ENCODE measurements at regions not wholly inside any gene's neighbourhood (a gene's known extent, or its start where the extent isn't known, plus 50 kb on each side); places are given as distances from the start of the nearest gene placed in this dataset.

DNA sequence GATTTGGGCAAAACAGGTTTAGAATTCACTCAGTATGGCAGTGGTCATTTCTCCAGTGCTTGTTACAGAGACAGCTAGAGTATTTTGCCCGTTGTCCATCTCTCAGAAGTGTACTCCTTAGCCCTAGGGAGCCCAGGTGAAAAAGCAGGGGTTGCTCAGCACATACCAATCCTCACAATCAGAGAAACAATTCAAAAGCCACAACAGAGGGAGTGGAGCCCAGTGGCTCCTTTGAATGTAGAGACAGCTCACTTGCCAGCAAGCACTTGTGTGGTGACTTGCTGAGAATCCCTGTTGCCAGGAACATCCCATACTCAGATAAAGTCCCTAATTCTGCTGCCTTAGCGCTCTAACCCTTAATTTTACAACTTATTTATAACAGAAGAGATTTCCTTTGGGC lies 1488.3 kb downstream of the RPA4 start:
- Histone ChIP-seq H3K4me3 (no peak overlapping the region), H3K9me3 (ENCODE audit: low read depth) (no peaks in the 10 kb centered on the region), H3K36me3 (ENCODE audit: low read depth) (no peaks in the 10 kb centered on the region), H3K79me2 (ENCODE audit: insufficient read depth) (no peaks in the 10 kb centered on the region), H3K4me2 (ENCODE audit: unreplicated experiment) (no peak overlapping the region), H3K4me1 (ENCODE audit: insufficient read depth) (no peaks in the 10 kb centered on the region), H3K9ac (no peak overlapping the region), H4K20me1 (ENCODE audit: insufficient read depth) (no peaks in the 10 kb centered on the region), H3K27me3 (replicated peaks; ENCODE audit: insufficient read depth) (no peaks in the 10 kb centered on the region), H2AFZ (no peak overlapping the region), H3F3A (ENCODE audit: insufficient read depth) (no peaks in the 10 kb centered on the region), H3K9me2 (ENCODE audit: insufficient read depth) (no peaks in the 10 kb centered on the region), H3K27ac (no peak overlapping the region)
- DNase-seq, result no peak
- 0 to 5% methylated on average over 2 of the region's 2 CpGs for WGBS, 2 experiments (ENCODE audit: low coverage in 1 of 2, low lambda C conversion rate in 2 of 2, missing lambda C conversion rate in 2 of 2)
- TF ChIP-seq EZH2phosphoT487 (IDR thresholded peaks at IDR 0.05; ENCODE audit: insufficient read depth, low read depth) (no peak), EZH2 (IDR thresholded peaks at IDR 0.05; ENCODE audit: insufficient read depth, poor library complexity, severe bottlenecking) (no peak)
- in situ Hi-C loops (cut with MboI), result no loop called here

DNA sequence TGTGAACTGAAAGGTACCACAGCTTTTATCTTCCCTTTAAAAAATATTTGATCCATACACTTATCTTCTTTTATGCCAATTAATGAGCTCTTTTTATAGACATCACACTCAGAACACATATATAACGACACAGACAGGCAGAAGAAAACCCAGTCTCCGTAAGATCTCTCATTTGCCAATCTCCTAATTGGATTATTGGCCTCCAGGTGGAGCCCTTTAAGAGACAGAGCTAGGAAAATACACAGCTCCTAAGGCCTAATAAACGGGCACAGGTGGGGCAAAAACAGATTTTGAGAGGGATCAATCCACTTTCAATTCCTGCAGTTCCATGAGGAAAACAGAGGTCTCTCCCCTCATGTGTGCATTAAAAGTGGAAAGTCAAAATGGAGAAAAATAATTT lies 1495.4 kb downstream of the RPA4 start:
- TF ChIP-seq EZH2phosphoT487 (IDR thresholded peaks at IDR 0.05; ENCODE audit: insufficient read depth, low read depth) (no peak), EZH2 (IDR thresholded peaks at IDR 0.05; ENCODE audit: insufficient read depth, poor library complexity, severe bottlenecking) (no peak)
- Histone ChIP-seq H3K9me2 (ENCODE audit: insufficient read depth) (no peaks in the 10 kb centered on the region), H3K4me3 (no peak overlapping the region), H3K9ac (no peak overlapping the region), H3K36me3 (ENCODE audit: low read depth) (no peaks in the 10 kb centered on the region), H3K27ac (no peak overlapping the region), H3K4me2 (ENCODE audit: unreplicated experiment) (no peak overlapping the region), H3K9me3 (ENCODE audit: low read depth) (no peaks in the 10 kb centered on the region), H3K4me1 (ENCODE audit: insufficient read depth) (no peaks in the 10 kb centered on the region), H3F3A (ENCODE audit: insufficient read depth) (no peaks in the 10 kb centered on the region), H3K79me2 (ENCODE audit: insufficient read depth) (no peaks in the 10 kb centered on the region), H4K20me1 (ENCODE audit: insufficient read depth) (no peaks in the 10 kb centered on the region), H3K27me3 (replicated peaks; ENCODE audit: insufficient read depth) (no peaks in the 10 kb centered on the region), H2AFZ (no peak overlapping the region)
- no peak for DNase-seq
- in situ Hi-C loops (cut with MboI), result no loop called here
- 27 to 30% methylated on average over 3 of the region's 3 CpGs for WGBS, 2 experiments (ENCODE audit: low coverage in 1 of 2, low lambda C conversion rate in 2 of 2, missing lambda C conversion rate in 2 of 2)

DNA sequence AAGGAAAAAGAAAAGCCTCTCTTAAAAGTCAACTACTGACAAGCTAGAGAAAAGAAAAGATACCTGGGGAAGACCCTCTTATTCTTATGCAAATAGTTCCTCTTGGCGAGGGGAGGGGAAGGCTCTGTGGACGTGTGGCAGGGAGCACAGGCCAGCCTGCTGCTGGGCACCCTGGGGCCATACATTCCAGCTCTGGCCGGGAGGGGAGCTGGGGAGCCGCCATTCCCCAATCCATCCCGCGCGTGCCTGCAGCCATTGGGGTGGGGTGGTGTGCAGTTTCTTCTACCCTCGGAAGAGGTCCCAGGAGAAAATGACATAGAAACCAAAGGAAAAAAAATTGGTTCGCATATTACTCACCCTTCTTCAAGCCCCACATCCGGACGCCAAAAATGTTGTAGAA lies 1496.4 kb downstream of the RPA4 start:
- 35 to 71% methylated on average over 4 to 10 of the region's 11 CpGs for WGBS, 2 experiments (ENCODE audit: low coverage in 1 of 2, low lambda C conversion rate in 2 of 2, missing lambda C conversion rate in 2 of 2)
- in situ Hi-C loops (cut with MboI), result no loop called here
- H3K36me3 ChIP-seq (ENCODE audit: low read depth), result no peaks in the 10 kb centered on the region
- H3K9me2 ChIP-seq (ENCODE audit: insufficient read depth), result no peaks in the 10 kb centered on the region
- H3K9me3 ChIP-seq (ENCODE audit: low read depth), result no peaks in the 10 kb centered on the region
- H4K20me1 ChIP-seq (ENCODE audit: insufficient read depth), result no peaks in the 10 kb centered on the region
- no peaks in the 10 kb centered on the region for H3K4me1 ChIP-seq (ENCODE audit: insufficient read depth)
- H3K9ac ChIP-seq, result no peak overlapping the region
- no peaks in the 10 kb centered on the region for H3F3A ChIP-seq (ENCODE audit: insufficient read depth)
- H2AFZ ChIP-seq, result no peak overlapping the region
- H3K4me2 ChIP-seq (ENCODE audit: unreplicated experiment), result no peak overlapping the region
- no peaks in the 10 kb centered on the region for H3K79me2 ChIP-seq (ENCODE audit: insufficient read depth)
- H3K27me3 ChIP-seq (replicated peaks; ENCODE audit: insufficient read depth), result no peaks in the 10 kb centered on the region
- DNase-seq, result no peak
- no peak overlapping the region for H3K27ac ChIP-seq
- no peak overlapping the region for H3K4me3 ChIP-seq
- TF ChIP-seq EZH2 (IDR thresholded peaks at IDR 0.05; ENCODE audit: insufficient read depth, poor library complexity, severe bottlenecking) (no peak), EZH2phosphoT487 (IDR thresholded peaks at IDR 0.05; ENCODE audit: insufficient read depth, low read depth) (no peak)

GRCh38 chrX:98380556-98380955 lies 1496.8 kb downstream of the RPA4 start:
- Histone ChIP-seq H3F3A (ENCODE audit: insufficient read depth) (no peaks in the 10 kb centered on the region), H3K9me2 (ENCODE audit: insufficient read depth) (no peaks in the 10 kb centered on the region), H2AFZ (no peak overlapping the region), H3K36me3 (ENCODE audit: low read depth) (no peaks in the 10 kb centered on the region), H3K79me2 (ENCODE audit: insufficient read depth) (no peaks in the 10 kb centered on the region), H3K9ac (no peak overlapping the region), H3K27me3 (replicated peaks; ENCODE audit: insufficient read depth) (no peaks in the 10 kb centered on the region), H3K9me3 (ENCODE audit: low read depth) (no peaks in the 10 kb centered on the region), H3K4me1 (ENCODE audit: insufficient read depth) (no peaks in the 10 kb centered on the region), H4K20me1 (ENCODE audit: insufficient read depth) (no peaks in the 10 kb centered on the region), H3K4me2 (ENCODE audit: unreplicated experiment) (no peak overlapping the region), H3K4me3 (no peak overlapping the region), H3K27ac (no peak overlapping the region)
- WGBS, 2 experiments (ENCODE audit: low coverage in 1 of 2, low lambda C conversion rate in 2 of 2, missing lambda C conversion rate in 2 of 2), result 41 to 54% methylated on average over 5 to 10 of the region's 10 CpGs
- in situ Hi-C loops (cut with MboI), result no loop called here
- DNase-seq, result no peak
- TF ChIP-seq EZH2phosphoT487 (IDR thresholded peaks at IDR 0.05; ENCODE audit: insufficient read depth, low read depth) (no peak), EZH2 (IDR thresholded peaks at IDR 0.05; ENCODE audit: insufficient read depth, poor library complexity, severe bottlenecking) (no peak)

- Histone ChIP-seq H3K9me2 (ENCODE audit: insufficient read depth) (no peaks in the 10 kb centered on the region), H3K9me3 (ENCODE audit: low read depth) (no peaks in the 10 kb centered on the region), H3K4me1 (ENCODE audit: insufficient read depth) (no peaks in the 10 kb centered on the region), H3K27ac (no peak overlapping the region), H4K20me1 (ENCODE audit: insufficient read depth) (no peaks in the 10 kb centered on the region), H3K36me3 (ENCODE audit: low read depth) (no peaks in the 10 kb centered on the region), H3K4me2 (ENCODE audit: unreplicated experiment) (no peak overlapping the region), H3K9ac (no peak overlapping the region), H3K4me3 (no peak overlapping the region), H2AFZ (no peak overlapping the region), H3K79me2 (ENCODE audit: insufficient read depth) (no peaks in the 10 kb centered on the region), H3F3A (ENCODE audit: insufficient read depth) (no peaks in the 10 kb centered on the region), H3K27me3 (replicated peaks; ENCODE audit: insufficient read depth) (no peaks in the 10 kb centered on the region)
- TF ChIP-seq EZH2 (IDR thresholded peaks at IDR 0.05; ENCODE audit: insufficient read depth, poor library complexity, severe bottlenecking) (no peak), EZH2phosphoT487 (IDR thresholded peaks at IDR 0.05; ENCODE audit: insufficient read depth, low read depth) (no peak)
- DNase-seq, result no peak
- in situ Hi-C loops (cut with MboI), result no loop called here
- 0% methylated on average over 1 of the region's 1 CpG for WGBS, 2 experiments (ENCODE audit: low coverage in 1 of 2, low lambda C conversion rate in 2 of 2, missing lambda C conversion rate in 2 of 2)
Observed at GRCh38 chrX:98398542-98398941, 1514.8 kb downstream of the RPA4 start.

Measured in GM23248 (cell line).